Spleen (tissue), 11 donors: ENCODE measurements at regions not wholly inside any gene's neighbourhood (a gene's known extent, or its start where the extent isn't known, plus 50 kb on each side); places are given as distances from the start of the nearest gene placed in this dataset.
A peak's percentile ranks its signal among the peaks of the same experiment; 100 is the strongest.

ENCODE experiments used
- DNase-seq: peaks from one replicate; pipeline ENCODE4 v3.0.0-alpha.2; 2020
- H3K27ac ChIP-seq, 8 donors: fragments of 200-600 bp; sonication (generic) in 7 of 8; 1 replicate in 4 of 8; 2 replicates in 4 of 8; pipeline versions ENCODE4 v1.5.0 to v1.8.0; 2016 to 2021; ENCODE audit warnings: inconsistent platforms in 4 of 8, mild to moderate bottlenecking in 4 of 8, moderate library complexity in 1 of 8
- H3K27me3 ChIP-seq, 7 donors: fragments of 200-600 bp; sonication (generic) in 6 of 7; replicated peaks in 1 of 7; 1 replicate in 4 of 7; 2 replicates in 3 of 7; pipeline versions ENCODE4 v1.5.0 to v1.8.0; 2016 to 2021; ENCODE audit warnings: inconsistent platforms in 3 of 7, mild to moderate bottlenecking in 1 of 7
- H3K36me3 ChIP-seq, 6 donors: fragments of 200-600 bp; sonication (generic) in 5 of 6; 1 replicate in 4 of 6; 2 replicates in 2 of 6; pipeline versions ENCODE4 v1.5.0 to v1.8.0; 2016 to 2021; ENCODE audit warnings: inconsistent platforms in 2 of 6
- H3K4me1 ChIP-seq, 6 donors: fragments of 200-600 bp; sonication (generic) in 5 of 6; 1 replicate in 3 of 6; 2 replicates in 3 of 6; pipeline versions ENCODE4 v1.5.0 to v1.8.0; 2016 to 2021; ENCODE audit warnings: inconsistent platforms in 3 of 6
- H3K4me3 ChIP-seq, 8 donors: fragments of 200-600 bp; sonication (generic) in 7 of 8; 1 replicate in 4 of 8; 2 replicates in 4 of 8; pipeline versions ENCODE4 v1.5.0 to v1.8.0; 2016 to 2021; ENCODE audit warnings: inconsistent platforms in 4 of 8, mild to moderate bottlenecking in 4 of 8, moderate library complexity in 2 of 8
- H3K9me3 ChIP-seq, 8 donors: fragments of 200-600 bp; sonication (generic) in 7 of 8; 1 replicate in 4 of 8; 2 replicates in 4 of 8; pipeline versions ENCODE4 v1.5.0 to v1.8.0; 2016 to 2021; ENCODE audit warnings: inconsistent platforms in 4 of 8
- POLR2A ChIP-seq, 3 donors: fragments of 450-650 bp; IDR thresholded peaks; one replicate each; pipeline ENCODE4 v1.5.1; 2017; ENCODE audit warnings: antibody characterized with exemption in 3 of 3, mild to moderate bottlenecking in 1 of 3
- POLR2AphosphoS5 ChIP-seq, 3 donors: sonication (generic); formaldehyde crosslinking; IDR thresholded peaks; one replicate each; pipeline ENCODE4 v1.5.1; 2017; ENCODE audit warnings: antibody characterized with exemption in 3 of 3
- WGBS, 5 donors: extraction: QIAGEN DNeasy Blood & Tissue Kit in 3 of 5; methylation state at CpG; one replicate each; pipeline versions ENCODE4 v1.1.5 to v1.1.7; 2013 to 2018; 5-methylcytosine and 5-hydroxymethylcytosine counted together
- intact Hi-C: fragments of 100-400 bp; cut with DNase I; formaldehyde crosslinking; loops from one replicate; pipeline ENCODE4 v1.15.0; 2023; ENCODE audit warnings: low total_unique reads
- TF ChIP-seq, protein P1 (sequence below), 11 experiments: fragments of 200-600 bp in 7 of 11; fragments of 450-650 bp in 4 of 11; sonication (generic) in 4 of 11; IDR thresholded peaks in 8 of 11; conservative IDR thresholded peaks in 3 of 11; 1 replicate in 7 of 11; 2 replicates in 4 of 11; pipeline versions ENCODE4 v1.4.0 to v1.8.0; 2016 to 2021; ENCODE audit warnings: antibody characterized with exemption in 11 of 11, inconsistent platforms in 4 of 11, mild to moderate bottlenecking in 1 of 11
- donor health status: healthy with polysubstance abuse.
- donor health status: DM: no; HTN: no; CAD: no; lungs with moderate emphysema.
- donor health status: DM: no; HTN: no; CAD: no.
- donor health status: Bipolar disorder and iron deficiency.
- donor health status: healthy.
- donor health status: DM: no; HTN: no; CAD: no.
- donor health status: DM: yes; HTN: yes; CAD: no.

DNA sequence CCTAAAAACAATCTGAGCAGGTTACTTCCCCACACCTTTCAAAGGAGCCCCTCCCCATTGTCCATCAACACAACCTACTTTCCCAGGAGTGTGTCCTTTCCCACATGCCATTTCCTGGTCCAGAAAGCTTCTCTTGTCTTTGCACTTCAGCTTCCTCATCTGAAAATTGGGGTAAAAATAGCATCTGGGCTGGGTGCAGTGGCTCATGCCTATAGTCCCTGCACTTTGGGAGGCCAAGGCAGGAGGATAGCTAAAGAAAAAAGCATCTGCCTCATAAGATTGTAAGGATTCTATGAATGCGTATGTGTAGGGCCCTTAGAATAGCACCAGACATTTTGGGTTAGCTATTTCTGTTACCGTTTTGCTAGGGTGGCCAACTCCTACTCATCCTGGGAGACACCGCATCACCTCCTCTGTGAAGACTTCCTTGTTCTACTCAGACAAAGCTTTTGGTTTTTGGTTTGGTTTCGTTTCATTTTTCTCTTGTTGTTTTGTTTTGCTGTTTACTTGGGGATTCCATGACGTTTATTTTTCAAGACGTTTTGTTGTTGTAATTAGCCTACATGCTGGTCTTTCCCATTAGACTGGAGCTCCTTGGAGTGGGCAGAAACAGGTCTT lies 224.4 kb upstream of the TLE3 start:
- H3K4me3 ChIP-seq, result no peak overlapping the region
- no peak for DNase-seq
- H3K36me3 ChIP-seq, result no peaks in the 10 kb centered on the region
- intact Hi-C loops, result no loop called here
- peak overlapping the region in 3 of 8 donors; percentile 57 to 77 (median 67) for H3K27ac ChIP-seq
- 58 to 74% (median 69%) methylated on average over 6 of the region's 6 CpGs for WGBS, 5 donors
- H3K4me1 ChIP-seq, result peaks cover 28 to 73% (median 57%) of the 10 kb centered on the region in 6 donors
- TF ChIP-seq POLR2A (IDR thresholded peaks at IDR 0.05) (no peak), POLR2AphosphoS5 (IDR thresholded peaks at IDR 0.05) (no peak)
- TF ChIP-seq, protein P1, sequence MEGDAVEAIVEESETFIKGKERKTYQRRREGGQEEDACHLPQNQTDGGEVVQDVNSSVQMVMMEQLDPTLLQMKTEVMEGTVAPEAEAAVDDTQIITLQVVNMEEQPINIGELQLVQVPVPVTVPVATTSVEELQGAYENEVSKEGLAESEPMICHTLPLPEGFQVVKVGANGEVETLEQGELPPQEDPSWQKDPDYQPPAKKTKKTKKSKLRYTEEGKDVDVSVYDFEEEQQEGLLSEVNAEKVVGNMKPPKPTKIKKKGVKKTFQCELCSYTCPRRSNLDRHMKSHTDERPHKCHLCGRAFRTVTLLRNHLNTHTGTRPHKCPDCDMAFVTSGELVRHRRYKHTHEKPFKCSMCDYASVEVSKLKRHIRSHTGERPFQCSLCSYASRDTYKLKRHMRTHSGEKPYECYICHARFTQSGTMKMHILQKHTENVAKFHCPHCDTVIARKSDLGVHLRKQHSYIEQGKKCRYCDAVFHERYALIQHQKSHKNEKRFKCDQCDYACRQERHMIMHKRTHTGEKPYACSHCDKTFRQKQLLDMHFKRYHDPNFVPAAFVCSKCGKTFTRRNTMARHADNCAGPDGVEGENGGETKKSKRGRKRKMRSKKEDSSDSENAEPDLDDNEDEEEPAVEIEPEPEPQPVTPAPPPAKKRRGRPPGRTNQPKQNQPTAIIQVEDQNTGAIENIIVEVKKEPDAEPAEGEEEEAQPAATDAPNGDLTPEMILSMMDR (IDR thresholded peaks at IDR 0.05 in 8 of 11, conservative IDR thresholded peaks at IDR 0.05 in 3 of 11), result no peak
- H3K27me3 ChIP-seq, result peaks cover 0 to 6% (median 0%) of the 10 kb centered on the region in 7 donors
- no peaks in the 10 kb centered on the region for H3K9me3 ChIP-seq

DNA sequence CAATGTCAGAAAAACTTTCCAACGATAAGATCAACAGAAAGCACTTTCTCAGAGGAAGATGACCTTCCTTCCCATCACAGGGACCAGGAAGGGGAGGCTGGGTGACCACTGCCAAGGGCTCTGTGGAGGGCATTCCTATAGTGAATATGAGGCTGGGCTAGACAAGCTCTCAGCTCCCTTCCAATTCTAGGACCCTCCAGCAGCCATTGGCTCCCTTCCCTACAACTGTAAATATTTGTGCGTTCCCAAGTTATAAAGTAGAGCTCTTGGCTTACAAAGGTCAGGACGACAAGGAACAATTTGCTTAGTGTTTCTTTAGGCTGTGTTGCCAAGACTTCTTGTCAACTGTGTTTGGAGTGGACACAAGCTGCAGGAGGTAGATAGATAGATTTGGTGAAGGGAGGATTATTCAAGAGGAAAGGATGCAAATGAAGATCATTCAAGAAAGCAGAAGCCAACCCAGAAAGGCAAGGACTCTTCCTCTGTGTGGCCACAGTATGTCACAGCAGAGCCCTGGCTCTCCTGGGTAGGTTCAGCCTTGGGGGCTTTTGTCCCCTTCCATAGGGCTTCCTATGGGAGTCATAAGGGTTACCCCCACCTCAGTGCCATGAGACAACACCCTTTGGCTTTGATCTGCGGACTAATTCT lies 223.6 kb upstream of the TLE3 start:
- DNase-seq, result no peak
- H3K36me3 ChIP-seq, result no peaks in the 10 kb centered on the region
- H3K9me3 ChIP-seq, result no peaks in the 10 kb centered on the region
- 41 to 84% (median 70%) methylated on average over 4 of the region's 4 CpGs for WGBS, 5 donors
- peaks cover 0 to 4% (median 0%) of the 10 kb centered on the region in 7 donors for H3K27me3 ChIP-seq
- H3K27ac ChIP-seq, result peak overlapping the region in 5 of 8 donors; percentile 34 to 77 (median 57)
- H3K4me3 ChIP-seq, result no peak overlapping the region
- peaks cover 27 to 70% (median 57%) of the 10 kb centered on the region in 6 donors for H3K4me1 ChIP-seq
- TF ChIP-seq POLR2AphosphoS5 (IDR thresholded peaks at IDR 0.05), result peak in 1 of 3 donors; percentile 10
- TF ChIP-seq POLR2A (IDR thresholded peaks at IDR 0.05), result no peak
- TF ChIP-seq, protein P1 (IDR thresholded peaks at IDR 0.05 in 8 of 11, conservative IDR thresholded peaks at IDR 0.05 in 3 of 11), result no peak
- intact Hi-C loops, result no loop called here

DNA sequence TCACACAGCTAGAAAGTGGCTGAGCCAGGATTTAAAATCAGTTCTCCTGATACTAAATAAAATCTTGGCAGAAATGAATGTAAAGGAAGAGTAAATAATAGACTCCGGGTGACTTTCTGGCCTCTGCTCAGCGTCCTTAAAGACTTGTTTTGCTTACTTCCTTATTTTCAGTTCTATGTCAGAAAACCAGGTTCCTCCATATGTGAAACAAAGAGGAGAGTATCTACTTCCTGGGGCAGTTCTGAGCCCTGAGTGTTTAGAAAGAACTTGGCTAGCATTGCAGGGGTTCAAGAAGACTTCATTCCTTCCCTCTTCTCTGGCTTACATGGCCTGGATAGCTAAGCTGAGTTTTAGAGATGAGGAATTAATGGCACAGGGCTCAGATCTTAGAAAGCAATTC lies 222.8 kb upstream of the TLE3 start:
- 5 to 15% (median 7%) methylated on average over 2 of the region's 2 CpGs for WGBS, 5 donors
- DNase-seq, result no peak
- Histone ChIP-seq H3K27ac (peak overlapping the region in 5 of 8 donors; percentile 34 to 77 (median 57)), H3K4me3 (peak overlapping the region in 1 of 8 donors; percentile 1), H3K9me3 (no peaks in the 10 kb centered on the region), H3K27me3 (peaks cover 0 to 7% (median 0%) of the 10 kb centered on the region in 7 donors), H3K4me1 (peaks cover 27 to 70% (median 57%) of the 10 kb centered on the region in 6 donors), H3K36me3 (no peaks in the 10 kb centered on the region)
- intact Hi-C loops, result no loop called here
- TF ChIP-seq POLR2A (IDR thresholded peaks at IDR 0.05) (no peak), POLR2AphosphoS5 (IDR thresholded peaks at IDR 0.05) (no peak)
- TF ChIP-seq, protein P1 (IDR thresholded peaks at IDR 0.05 in 8 of 11, conservative IDR thresholded peaks at IDR 0.05 in 3 of 11), result no peak

DNA sequence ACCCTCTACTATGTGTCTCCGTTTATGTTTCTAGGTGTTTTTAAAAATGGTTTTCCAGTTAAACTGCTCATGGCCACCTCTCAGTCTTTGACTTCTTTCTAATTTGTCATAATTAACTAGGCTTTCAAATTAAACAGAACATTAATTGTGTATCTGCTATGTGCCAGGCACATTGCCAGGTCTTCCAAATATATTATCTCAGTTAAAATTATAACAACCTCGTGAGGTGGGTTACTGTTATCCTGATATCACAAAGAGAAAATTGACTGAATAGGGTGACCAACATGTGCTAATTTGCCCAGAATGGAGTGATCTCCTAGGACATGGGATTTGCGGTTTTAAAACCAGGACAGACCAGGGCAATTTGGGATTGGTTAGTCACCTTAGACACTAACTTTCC lies 222.4 kb upstream of the TLE3 start:
- H3K27ac ChIP-seq, result peak overlapping the region in 5 of 8 donors; percentile 34 to 77 (median 57)

More for the DNA sequence above, 222.4 kb upstream of the TLE3 start:
- no peaks in the 10 kb centered on the region for H3K9me3 ChIP-seq
- WGBS, 5 donors, result 75 to 84% (median 79%) methylated on average over 3 of the region's 3 CpGs
- H3K4me1 ChIP-seq, result peaks cover 27 to 70% (median 57%) of the 10 kb centered on the region in 6 donors
- intact Hi-C loops, result no loop called here
- no peaks in the 10 kb centered on the region for H3K36me3 ChIP-seq
- DNase-seq, result no peak
- H3K27me3 ChIP-seq, result peaks cover 0 to 7% (median 0%) of the 10 kb centered on the region in 7 donors
- H3K4me3 ChIP-seq, result peak overlapping the region in 1 of 8 donors; percentile 1
- TF ChIP-seq POLR2AphosphoS5 (IDR thresholded peaks at IDR 0.05), result no peak
- TF ChIP-seq, protein P1 (IDR thresholded peaks at IDR 0.05 in 8 of 11, conservative IDR thresholded peaks at IDR 0.05 in 3 of 11), result no peak
- TF ChIP-seq POLR2A (IDR thresholded peaks at IDR 0.05), result no peak
